ENCODE measurements at regions not wholly inside any gene's neighbourhood (a gene's known extent, or its start where the extent isn't known, plus 50 kb on each side); places are given as distances from the start of the nearest gene placed in this dataset.

GRCh38 chr15:69532856-69533255, 80.2 kb downstream of the RPLP1 start:
- no peaks in the 10 kb centered on the region for H3K36me3 ChIP-seq (ENCODE audit: control insufficient read depth in 1 of 2, insufficient read depth in 2 of 2, low read depth in 1 of 2, low read length in 2 of 2)
- H3K4ac ChIP-seq (ENCODE audit: low read depth in 1 of 2, low read length in 2 of 2) = no peak overlapping the region
- DNase-seq = no peak
- no peak overlapping the region for H3K18ac ChIP-seq (ENCODE audit: low read depth in 1 of 2, low read length in 2 of 2)
- H3K4me1 ChIP-seq (ENCODE audit: control insufficient read depth, insufficient read depth, low read depth, low read length) = peaks cover 5% of the 10 kb centered on the region
- no peak overlapping the region for H2AFZ ChIP-seq (ENCODE audit: low read depth, low read length)
- no peaks in the 10 kb centered on the region for H3K9me3 ChIP-seq (ENCODE audit: control insufficient read depth, low read length)
- no peak overlapping the region for H2BK12ac ChIP-seq (ENCODE audit: low read length in 2 of 2)
- WGBS = 86% methylated on average over 4 of the region's 4 CpGs
- H3K14ac ChIP-seq (ENCODE audit: low read length in 2 of 2) = no peak overlapping the region
- H3K27ac ChIP-seq (ENCODE audit: low read length, poor library complexity, severe bottlenecking) = no peak overlapping the region
- no peak overlapping the region for H3K4me2 ChIP-seq (ENCODE audit: low read length, poor library complexity, severe bottlenecking)
- H2BK5ac ChIP-seq (ENCODE audit: low read depth, low read length, poor library complexity, severe bottlenecking) = no peak overlapping the region
- H3K23ac ChIP-seq (ENCODE audit: low read length in 2 of 2) = no peak overlapping the region
- H2BK120ac ChIP-seq (ENCODE audit: low read depth, low read length) = no peak overlapping the region
- no peak overlapping the region for H3K9ac ChIP-seq (ENCODE audit: low read length)
- no peaks in the 10 kb centered on the region for H3K79me1 ChIP-seq (replicated peaks; ENCODE audit: low read length, poor library complexity, severe bottlenecking)
- H4K91ac ChIP-seq (ENCODE audit: low read length) = no peak overlapping the region
- H2AK5ac ChIP-seq (ENCODE audit: low read length, severe bottlenecking) = no peak overlapping the region
- H3K27me3 ChIP-seq (ENCODE audit: control insufficient read depth in 1 of 2, insufficient read depth in 1 of 2, low read length in 2 of 2) = peaks cover 44 to 48% of the 10 kb centered on the region in 2 experiments
- no peak overlapping the region for H4K8ac ChIP-seq (ENCODE audit: low read length)
- no peak overlapping the region for H3K4me3 ChIP-seq (ENCODE audit: insufficient read depth in 1 of 2, low read depth in 1 of 2, low read length in 2 of 2)
- H2BK15ac ChIP-seq (ENCODE audit: low read depth, poor library complexity, severe bottlenecking) = no peak overlapping the region

GRCh38 chr15:69533522-69533921, 80.9 kb downstream of the RPLP1 start:
- H3K4me2 ChIP-seq (ENCODE audit: low read length, poor library complexity, severe bottlenecking) = no peak overlapping the region
- no peak overlapping the region for H3K14ac ChIP-seq (ENCODE audit: low read length in 2 of 2)
- H2BK12ac ChIP-seq (ENCODE audit: low read length in 2 of 2) = no peak overlapping the region
- no peak overlapping the region for H3K23ac ChIP-seq (ENCODE audit: low read length in 2 of 2)
- no peak overlapping the region for H3K9ac ChIP-seq (ENCODE audit: low read length)
- H3K27me3 ChIP-seq (ENCODE audit: control insufficient read depth in 1 of 2, insufficient read depth in 1 of 2, low read length in 2 of 2) = peaks cover 39 to 47% of the 10 kb centered on the region in 2 experiments
- no peaks in the 10 kb centered on the region for H3K79me1 ChIP-seq (replicated peaks; ENCODE audit: low read length, poor library complexity, severe bottlenecking)
- no peak overlapping the region for H3K18ac ChIP-seq (ENCODE audit: low read depth in 1 of 2, low read length in 2 of 2)
- no peak overlapping the region for H3K4ac ChIP-seq (ENCODE audit: low read depth in 1 of 2, low read length in 2 of 2)
- H4K91ac ChIP-seq (ENCODE audit: low read length) = no peak overlapping the region
- H3K27ac ChIP-seq (ENCODE audit: low read length, poor library complexity, severe bottlenecking) = no peak overlapping the region
- no peak overlapping the region for H2AK5ac ChIP-seq (ENCODE audit: low read length, severe bottlenecking)
- no peak overlapping the region for H2AFZ ChIP-seq (ENCODE audit: low read depth, low read length)
- no peak overlapping the region for H2BK120ac ChIP-seq (ENCODE audit: low read depth, low read length)
- no peak for DNase-seq
- H3K4me3 ChIP-seq (ENCODE audit: insufficient read depth in 1 of 2, low read depth in 1 of 2, low read length in 2 of 2) = no peak overlapping the region
- 66% methylated on average over 5 of the region's 5 CpGs for WGBS
- H3K9me3 ChIP-seq (ENCODE audit: control insufficient read depth, low read length) = no peaks in the 10 kb centered on the region
- no peak overlapping the region for H2BK5ac ChIP-seq (ENCODE audit: low read depth, low read length, poor library complexity, severe bottlenecking)
- peaks cover 5% of the 10 kb centered on the region for H3K4me1 ChIP-seq (ENCODE audit: control insufficient read depth, insufficient read depth, low read depth, low read length)
- no peaks in the 10 kb centered on the region for H3K36me3 ChIP-seq (ENCODE audit: control insufficient read depth in 1 of 2, insufficient read depth in 2 of 2, low read depth in 1 of 2, low read length in 2 of 2)
- no peak overlapping the region for H4K8ac ChIP-seq (ENCODE audit: low read length)
- H2BK15ac ChIP-seq (ENCODE audit: low read depth, poor library complexity, severe bottlenecking) = no peak overlapping the region

GRCh38 chr15:69535101-69535638, 82.6 kb downstream of the RPLP1 start:
- Histone ChIP-seq H3K4me1 (ENCODE audit: control insufficient read depth, insufficient read depth, low read depth, low read length) (peaks cover 5% of the 10 kb centered on the region), H3K36me3 (ENCODE audit: control insufficient read depth in 1 of 2, insufficient read depth in 2 of 2, low read depth in 1 of 2, low read length in 2 of 2) (no peaks in the 10 kb centered on the region), H2BK5ac (ENCODE audit: low read depth, low read length, poor library complexity, severe bottlenecking) (no peak overlapping the region), H3K23ac (ENCODE audit: low read length in 2 of 2) (no peak overlapping the region), H2BK15ac (ENCODE audit: low read depth, poor library complexity, severe bottlenecking) (no peak overlapping the region), H2AK5ac (ENCODE audit: low read length, severe bottlenecking) (no peak overlapping the region), H3K27me3 (ENCODE audit: control insufficient read depth in 1 of 2, insufficient read depth in 1 of 2, low read length in 2 of 2) (peaks cover 38 to 47% of the 10 kb centered on the region in 2 experiments), H2BK120ac (ENCODE audit: low read depth, low read length) (no peak overlapping the region), H4K91ac (ENCODE audit: low read length) (no peak overlapping the region), H3K4me3 (ENCODE audit: insufficient read depth in 1 of 2, low read depth in 1 of 2, low read length in 2 of 2) (no peak overlapping the region), H3K9me3 (ENCODE audit: control insufficient read depth, low read length) (no peaks in the 10 kb centered on the region), H3K14ac (ENCODE audit: low read length in 2 of 2) (no peak overlapping the region), H2BK12ac (ENCODE audit: low read length in 2 of 2) (no peak overlapping the region), H4K8ac (ENCODE audit: low read length) (no peak overlapping the region), H3K18ac (ENCODE audit: low read depth in 1 of 2, low read length in 2 of 2) (no peak overlapping the region), H3K4me2 (ENCODE audit: low read length, poor library complexity, severe bottlenecking) (no peak overlapping the region), H3K27ac (ENCODE audit: low read length, poor library complexity, severe bottlenecking) (no peak overlapping the region), H2AFZ (ENCODE audit: low read depth, low read length) (no peak overlapping the region), H3K4ac (ENCODE audit: low read depth in 1 of 2, low read length in 2 of 2) (no peak overlapping the region), H3K9ac (ENCODE audit: low read length) (no peak overlapping the region), H3K79me1 (replicated peaks; ENCODE audit: low read length, poor library complexity, severe bottlenecking) (no peaks in the 10 kb centered on the region)
- DNase-seq = peak; percentile 16
- WGBS = 80% methylated on average over 4 of the region's 4 CpGs

- DNase-seq = no peak
- no peaks in the 10 kb centered on the region for H3K79me1 ChIP-seq (replicated peaks; ENCODE audit: low read length, poor library complexity, severe bottlenecking)
These were observed 83.4 kb downstream of the RPLP1 start for GRCh38 chr15:69535998-69536397.

More at GRCh38 chr15:69535998-69536397, 83.4 kb downstream of the RPLP1 start:
- Histone ChIP-seq H3K4me1 (ENCODE audit: control insufficient read depth, insufficient read depth, low read depth, low read length) (peaks cover 5% of the 10 kb centered on the region), H2BK120ac (ENCODE audit: low read depth, low read length) (no peak overlapping the region), H3K14ac (ENCODE audit: low read length in 2 of 2) (peak overlapping the region in 1 of 2 experiments; percentile 44), H3K18ac (ENCODE audit: low read depth in 1 of 2, low read length in 2 of 2) (no peak overlapping the region), H4K91ac (ENCODE audit: low read length) (no peak overlapping the region), H2BK5ac (ENCODE audit: low read depth, low read length, poor library complexity, severe bottlenecking) (no peak overlapping the region), H2AFZ (ENCODE audit: low read depth, low read length) (no peak overlapping the region), H2BK12ac (ENCODE audit: low read length in 2 of 2) (no peak overlapping the region), H3K36me3 (ENCODE audit: control insufficient read depth in 1 of 2, insufficient read depth in 2 of 2, low read depth in 1 of 2, low read length in 2 of 2) (no peaks in the 10 kb centered on the region), H3K4me3 (ENCODE audit: insufficient read depth in 1 of 2, low read depth in 1 of 2, low read length in 2 of 2) (no peak overlapping the region), H3K27me3 (ENCODE audit: control insufficient read depth in 1 of 2, insufficient read depth in 1 of 2, low read length in 2 of 2) (peaks cover 38 to 46% of the 10 kb centered on the region in 2 experiments), H3K4ac (ENCODE audit: low read depth in 1 of 2, low read length in 2 of 2) (no peak overlapping the region), H3K9ac (ENCODE audit: low read length) (no peak overlapping the region), H4K8ac (ENCODE audit: low read length) (no peak overlapping the region), H2BK15ac (ENCODE audit: low read depth, poor library complexity, severe bottlenecking) (no peak overlapping the region), H2AK5ac (ENCODE audit: low read length, severe bottlenecking) (no peak overlapping the region), H3K4me2 (ENCODE audit: low read length, poor library complexity, severe bottlenecking) (no peak overlapping the region), H3K9me3 (ENCODE audit: control insufficient read depth, low read length) (no peaks in the 10 kb centered on the region), H3K27ac (ENCODE audit: low read length, poor library complexity, severe bottlenecking) (no peak overlapping the region), H3K23ac (ENCODE audit: low read length in 2 of 2) (no peak overlapping the region)
- WGBS = 78% methylated on average over 4 of the region's 6 CpGs
